Fibroblast of lung (primary cell): ENCODE measurements at regions not wholly inside any gene's neighbourhood (a gene's known extent, or its start where the extent isn't known, plus 50 kb on each side); places are given as distances from the start of the nearest gene placed in this dataset.

Experiments used
- DNase-seq, 2 donors: peaks; one replicate each; pipeline versions ENCODE4 v3.0.0 to v3.0.0-alpha.2; 2010; ENCODE audit warnings: low read depth in 2 of 2
- H2AFZ ChIP-seq: 2 replicates; pipeline ENCODE4 v1.5.1; 2012; ENCODE audit warnings: low read length, control low read depth, inconsistent platforms
- H3K27ac ChIP-seq: 2 replicates; pipeline ENCODE4 v1.5.1; 2011; ENCODE audit warnings: low read length, control low read depth; ENCODE audit not compliant: insufficient read depth
- H3K27me3 ChIP-seq: 2 replicates; pipeline ENCODE4 v1.5.1; 2011; ENCODE audit warnings: mild to moderate bottlenecking, low read length; ENCODE audit not compliant: control insufficient read depth, insufficient read depth
- H3K36me3 ChIP-seq: 2 replicates; pipeline ENCODE4 v1.5.1; 2011; ENCODE audit warnings: low read length; ENCODE audit not compliant: control insufficient read depth, insufficient read depth
- H3K4me1 ChIP-seq: 2 replicates; pipeline ENCODE4 v1.5.1; 2011; ENCODE audit warnings: low read length; ENCODE audit not compliant: control insufficient read depth, insufficient read depth; ENCODE audit errors: extremely low read depth
- H3K4me2 ChIP-seq: 2 replicates; pipeline ENCODE4 v1.5.1; 2011; ENCODE audit warnings: low read length, control low read depth; ENCODE audit not compliant: insufficient read depth; ENCODE audit errors: extremely low read depth
- H3K4me3 ChIP-seq, 4 experiments: fragments of 200-600 bp in 1 of 4; sonication (generic) in 1 of 4; replicated peaks in 1 of 4; 2 replicates each; pipeline ENCODE4 v1.5.1; 2011 to 2016; ENCODE audit warnings: low read length in 4 of 4, low read depth in 3 of 4, mild to moderate bottlenecking in 3 of 4, control low read depth in 2 of 4, inconsistent platforms in 1 of 4, mixed read lengths in 1 of 4; ENCODE audit not compliant: insufficient read depth in 1 of 4; ENCODE audit errors: control extremely low read depth in 1 of 4
- H3K79me2 ChIP-seq: 2 replicates; pipeline ENCODE4 v1.5.1; 2012; ENCODE audit warnings: mild to moderate bottlenecking, low read length, inconsistent platforms; ENCODE audit not compliant: control insufficient read depth, insufficient read depth
- H3K9ac ChIP-seq: 2 replicates; pipeline ENCODE4 v1.5.1; 2011; ENCODE audit warnings: mild to moderate bottlenecking, low read length, control low read depth; ENCODE audit not compliant: insufficient read depth
- H3K9me3 ChIP-seq: 2 replicates; pipeline ENCODE4 v1.5.1; 2012; ENCODE audit warnings: low read depth, low read length; ENCODE audit not compliant: control insufficient read depth, insufficient read depth
- H4K20me1 ChIP-seq: 2 replicates; pipeline ENCODE4 v1.5.1; 2011; ENCODE audit warnings: low read length; ENCODE audit not compliant: control insufficient read depth, insufficient read depth; ENCODE audit errors: extremely low read depth
- EZH2 ChIP-seq: IDR thresholded peaks from 2 replicates; pipeline ENCODE4 v1.5.1; 2012; ENCODE audit warnings: low read length, control low read depth, mild to moderate bottlenecking; ENCODE audit errors: missing control alignments
- TF ChIP-seq, protein P1 (sequence below), 2 donors: IDR thresholded peaks in 1 of 2; conservative IDR thresholded peaks in 1 of 2; 1 replicate in 1 of 2; 2 replicates in 1 of 2; pipeline ENCODE4 v1.5.1; 2011 to 2012; ENCODE audit warnings: low read length in 2 of 2, control low read depth in 1 of 2, inconsistent platforms in 1 of 2, low read depth in 1 of 2, mild to moderate bottlenecking in 1 of 2

- DNase-seq, result no peak
- H3K9me3 ChIP-seq, result no peaks in the 10 kb centered on the region
- no peak overlapping the region for H3K4me3 ChIP-seq
- TF ChIP-seq, protein P1, sequence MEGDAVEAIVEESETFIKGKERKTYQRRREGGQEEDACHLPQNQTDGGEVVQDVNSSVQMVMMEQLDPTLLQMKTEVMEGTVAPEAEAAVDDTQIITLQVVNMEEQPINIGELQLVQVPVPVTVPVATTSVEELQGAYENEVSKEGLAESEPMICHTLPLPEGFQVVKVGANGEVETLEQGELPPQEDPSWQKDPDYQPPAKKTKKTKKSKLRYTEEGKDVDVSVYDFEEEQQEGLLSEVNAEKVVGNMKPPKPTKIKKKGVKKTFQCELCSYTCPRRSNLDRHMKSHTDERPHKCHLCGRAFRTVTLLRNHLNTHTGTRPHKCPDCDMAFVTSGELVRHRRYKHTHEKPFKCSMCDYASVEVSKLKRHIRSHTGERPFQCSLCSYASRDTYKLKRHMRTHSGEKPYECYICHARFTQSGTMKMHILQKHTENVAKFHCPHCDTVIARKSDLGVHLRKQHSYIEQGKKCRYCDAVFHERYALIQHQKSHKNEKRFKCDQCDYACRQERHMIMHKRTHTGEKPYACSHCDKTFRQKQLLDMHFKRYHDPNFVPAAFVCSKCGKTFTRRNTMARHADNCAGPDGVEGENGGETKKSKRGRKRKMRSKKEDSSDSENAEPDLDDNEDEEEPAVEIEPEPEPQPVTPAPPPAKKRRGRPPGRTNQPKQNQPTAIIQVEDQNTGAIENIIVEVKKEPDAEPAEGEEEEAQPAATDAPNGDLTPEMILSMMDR (conservative IDR thresholded peaks at IDR 0.05 in 1 of 2, IDR thresholded peaks at IDR 0.05 in 1 of 2; ENCODE audit: low read depth in 1 of 2, low read length in 2 of 2), result no peak
- no peak for TF ChIP-seq EZH2
- H3K27ac ChIP-seq, result no peak overlapping the region
- H3K4me1 ChIP-seq, result peaks cover 13% of the 10 kb centered on the region
- no peaks in the 10 kb centered on the region for H3K79me2 ChIP-seq
- no peak overlapping the region for H3K9ac ChIP-seq
- H3K36me3 ChIP-seq, result no peaks in the 10 kb centered on the region
- no peak overlapping the region for H2AFZ ChIP-seq
- no peaks in the 10 kb centered on the region for H4K20me1 ChIP-seq
- H3K4me2 ChIP-seq, result no peak overlapping the region
- no peaks in the 10 kb centered on the region for H3K27me3 ChIP-seq
Measured at GRCh38 chr2:19137433-19137832, 221.0 kb downstream of the OSR1 start.

GRCh38 chr2:19132967-19133366 is 225.5 kb downstream of the OSR1 start:
- no peaks in the 10 kb centered on the region for H4K20me1 ChIP-seq
- peaks cover 15% of the 10 kb centered on the region for H3K4me1 ChIP-seq
- no peaks in the 10 kb centered on the region for H3K27me3 ChIP-seq
- H3K79me2 ChIP-seq, result no peaks in the 10 kb centered on the region
- H3K9ac ChIP-seq, result no peak overlapping the region
- H2AFZ ChIP-seq, result no peak overlapping the region
- H3K27ac ChIP-seq, result no peak overlapping the region
- H3K4me2 ChIP-seq, result no peak overlapping the region
- no peak for DNase-seq
- no peaks in the 10 kb centered on the region for H3K36me3 ChIP-seq
- no peaks in the 10 kb centered on the region for H3K9me3 ChIP-seq
- no peak for TF ChIP-seq EZH2
- TF ChIP-seq, protein P1 (conservative IDR thresholded peaks at IDR 0.05 in 1 of 2, IDR thresholded peaks at IDR 0.05 in 1 of 2; ENCODE audit: low read depth in 1 of 2, low read length in 2 of 2), result no peak
- no peak overlapping the region for H3K4me3 ChIP-seq

GRCh38 chr2:19131871-19132270 is 226.6 kb downstream of the OSR1 start:
- no peaks in the 10 kb centered on the region for H3K79me2 ChIP-seq
- peaks cover 15% of the 10 kb centered on the region for H3K4me1 ChIP-seq
- DNase-seq, result no peak
- H3K27ac ChIP-seq, result no peak overlapping the region
- no peaks in the 10 kb centered on the region for H3K36me3 ChIP-seq
- H2AFZ ChIP-seq, result no peak overlapping the region
- H3K9ac ChIP-seq, result no peak overlapping the region
- TF ChIP-seq, protein P1 (conservative IDR thresholded peaks at IDR 0.05 in 1 of 2, IDR thresholded peaks at IDR 0.05 in 1 of 2; ENCODE audit: low read depth in 1 of 2, low read length in 2 of 2), result no peak
- TF ChIP-seq EZH2, result no peak
- H4K20me1 ChIP-seq, result no peaks in the 10 kb centered on the region
- no peaks in the 10 kb centered on the region for H3K9me3 ChIP-seq
- no peak overlapping the region for H3K4me2 ChIP-seq
- H3K27me3 ChIP-seq, result no peaks in the 10 kb centered on the region
- no peak overlapping the region for H3K4me3 ChIP-seq
